Suprapubic skin (tissue), 3 donors: ENCODE measurements at regions not wholly inside any gene's neighbourhood (a gene's known extent, or its start where the extent isn't known, plus 50 kb on each side); places are given as distances from the start of the nearest gene placed in this dataset.

Experiments used
- EP300 ChIP-seq: sonication (generic); formaldehyde crosslinking; IDR thresholded peaks from one replicate; pipeline ENCODE4 v1.6.1; 2017; ENCODE audit warnings: antibody characterized with exemption
- TF ChIP-seq, protein P1 (sequence below), 2 donors: fragments of 200-600 bp in 1 of 2; fragments of 450-650 bp in 1 of 2; sonication (generic) in 1 of 2; IDR thresholded peaks; one replicate each; pipeline ENCODE4 v1.5.1; 2016 to 2019; ENCODE audit warnings: antibody characterized with exemption in 2 of 2, mild to moderate bottlenecking in 1 of 2, moderate library complexity in 1 of 2

DNA sequence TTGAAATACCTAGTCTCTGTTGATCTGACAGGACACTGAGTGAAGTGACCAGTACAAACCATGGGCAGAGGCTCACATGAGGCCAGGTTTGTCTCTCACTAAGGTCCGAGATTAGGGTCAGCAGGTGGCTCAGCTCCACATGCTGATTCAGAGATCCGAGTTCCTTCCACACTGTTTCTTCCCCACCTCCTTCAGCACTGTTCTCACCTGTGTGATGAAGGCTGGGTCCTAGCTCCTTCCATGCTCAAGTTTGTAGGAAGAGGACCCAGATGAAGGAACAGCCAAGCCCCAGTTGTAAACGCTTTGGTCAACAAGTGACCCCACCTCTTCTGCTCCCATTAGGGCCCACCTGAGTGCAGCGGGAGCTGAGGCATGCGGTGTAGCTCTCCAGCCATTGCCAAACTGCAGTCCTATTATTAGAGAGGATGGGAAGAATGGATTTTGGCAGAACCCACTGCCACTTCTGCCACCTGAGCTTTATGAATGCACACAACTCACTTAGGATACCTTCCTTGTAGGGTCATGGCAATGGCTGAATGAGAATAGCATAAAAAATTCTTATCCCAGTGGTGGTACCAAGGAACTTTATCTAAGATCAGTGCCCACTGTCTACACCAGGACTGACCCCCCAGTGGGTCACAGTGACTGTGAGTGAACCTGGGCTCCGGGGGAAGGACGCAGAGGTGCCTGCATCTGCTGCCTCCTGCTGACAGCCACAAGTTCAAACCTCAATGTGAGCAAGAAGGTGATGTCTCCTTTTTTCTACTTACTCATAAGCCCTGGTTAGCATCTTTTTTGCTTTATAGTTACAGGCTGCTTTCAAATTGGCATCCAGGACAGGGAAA is 324.8 kb upstream of the HS6ST1 start:
- TF ChIP-seq, protein P1, sequence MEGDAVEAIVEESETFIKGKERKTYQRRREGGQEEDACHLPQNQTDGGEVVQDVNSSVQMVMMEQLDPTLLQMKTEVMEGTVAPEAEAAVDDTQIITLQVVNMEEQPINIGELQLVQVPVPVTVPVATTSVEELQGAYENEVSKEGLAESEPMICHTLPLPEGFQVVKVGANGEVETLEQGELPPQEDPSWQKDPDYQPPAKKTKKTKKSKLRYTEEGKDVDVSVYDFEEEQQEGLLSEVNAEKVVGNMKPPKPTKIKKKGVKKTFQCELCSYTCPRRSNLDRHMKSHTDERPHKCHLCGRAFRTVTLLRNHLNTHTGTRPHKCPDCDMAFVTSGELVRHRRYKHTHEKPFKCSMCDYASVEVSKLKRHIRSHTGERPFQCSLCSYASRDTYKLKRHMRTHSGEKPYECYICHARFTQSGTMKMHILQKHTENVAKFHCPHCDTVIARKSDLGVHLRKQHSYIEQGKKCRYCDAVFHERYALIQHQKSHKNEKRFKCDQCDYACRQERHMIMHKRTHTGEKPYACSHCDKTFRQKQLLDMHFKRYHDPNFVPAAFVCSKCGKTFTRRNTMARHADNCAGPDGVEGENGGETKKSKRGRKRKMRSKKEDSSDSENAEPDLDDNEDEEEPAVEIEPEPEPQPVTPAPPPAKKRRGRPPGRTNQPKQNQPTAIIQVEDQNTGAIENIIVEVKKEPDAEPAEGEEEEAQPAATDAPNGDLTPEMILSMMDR (IDR thresholded peaks at IDR 0.05), result no peak
- TF ChIP-seq EP300, result no peak
